ENCODE measurements at regions not wholly inside any gene's neighbourhood (a gene's known extent, or its start where the extent isn't known, plus 50 kb on each side); places are given as distances from the start of the nearest gene placed in this dataset.

DNA sequence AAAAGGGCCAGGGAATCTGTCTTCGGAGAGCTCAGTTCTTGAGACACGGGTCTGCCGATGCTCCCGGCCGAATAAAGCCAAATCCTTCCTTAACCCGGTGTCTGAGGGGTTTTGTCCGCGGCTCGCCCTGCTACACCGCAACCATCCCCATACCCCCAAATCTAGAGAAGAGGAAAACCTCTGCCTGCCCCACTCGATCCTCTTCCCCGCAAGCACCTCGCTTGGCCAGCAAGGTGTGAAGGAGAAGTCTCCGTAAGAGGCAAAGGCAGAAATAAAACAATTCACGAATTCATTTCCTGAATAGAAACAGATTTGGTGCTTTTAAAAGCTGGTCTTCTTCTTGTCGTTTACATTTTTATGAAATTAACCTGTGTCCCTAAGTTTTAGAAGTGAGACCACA, 67.3 kb upstream of the GALNT9 start:
- H3K9me3 Mint-ChIP-seq: no peaks in the 10 kb centered on the region
- TF ChIP-seq, protein P1, sequence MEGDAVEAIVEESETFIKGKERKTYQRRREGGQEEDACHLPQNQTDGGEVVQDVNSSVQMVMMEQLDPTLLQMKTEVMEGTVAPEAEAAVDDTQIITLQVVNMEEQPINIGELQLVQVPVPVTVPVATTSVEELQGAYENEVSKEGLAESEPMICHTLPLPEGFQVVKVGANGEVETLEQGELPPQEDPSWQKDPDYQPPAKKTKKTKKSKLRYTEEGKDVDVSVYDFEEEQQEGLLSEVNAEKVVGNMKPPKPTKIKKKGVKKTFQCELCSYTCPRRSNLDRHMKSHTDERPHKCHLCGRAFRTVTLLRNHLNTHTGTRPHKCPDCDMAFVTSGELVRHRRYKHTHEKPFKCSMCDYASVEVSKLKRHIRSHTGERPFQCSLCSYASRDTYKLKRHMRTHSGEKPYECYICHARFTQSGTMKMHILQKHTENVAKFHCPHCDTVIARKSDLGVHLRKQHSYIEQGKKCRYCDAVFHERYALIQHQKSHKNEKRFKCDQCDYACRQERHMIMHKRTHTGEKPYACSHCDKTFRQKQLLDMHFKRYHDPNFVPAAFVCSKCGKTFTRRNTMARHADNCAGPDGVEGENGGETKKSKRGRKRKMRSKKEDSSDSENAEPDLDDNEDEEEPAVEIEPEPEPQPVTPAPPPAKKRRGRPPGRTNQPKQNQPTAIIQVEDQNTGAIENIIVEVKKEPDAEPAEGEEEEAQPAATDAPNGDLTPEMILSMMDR (IDR thresholded peaks at IDR 0.05; ENCODE audit: unreplicated experiment): no peak
- H3K27me3 Mint-ChIP-seq (ENCODE audit: low read depth): peaks cover 73% of the 10 kb centered on the region
- H3K4me1 Mint-ChIP-seq: peaks cover 9% of the 10 kb centered on the region
- H3K27ac Mint-ChIP-seq: no peak overlapping the region
- no peak for DNase-seq (ENCODE audit: low spot score in 2 of 2, unreplicated experiment in 2 of 2)
- no peaks in the 10 kb centered on the region for H3K36me3 Mint-ChIP-seq
- no peak overlapping the region for H3K4me3 Mint-ChIP-seq

DNA sequence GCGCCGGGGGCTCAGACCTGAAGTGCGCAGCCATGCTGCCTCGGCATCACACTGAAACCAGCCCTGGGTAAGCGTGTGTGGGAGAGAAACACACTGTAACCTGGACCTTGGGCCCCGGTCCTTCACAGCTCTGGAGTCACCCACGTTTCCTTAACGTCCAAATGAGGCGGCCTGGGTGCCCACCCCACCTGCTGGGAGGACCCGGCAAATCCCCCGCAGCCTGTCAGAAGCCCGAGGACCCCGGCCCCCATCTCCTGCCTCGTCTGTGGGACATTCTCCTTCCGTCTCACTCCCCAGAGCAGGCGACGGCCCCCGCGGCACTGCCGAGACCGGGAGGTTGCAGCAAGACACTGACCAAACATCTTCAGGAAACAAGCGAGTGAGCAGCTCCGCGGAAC, 66.5 kb upstream of the GALNT9 start:
- DNase-seq (ENCODE audit: low spot score in 2 of 2, unreplicated experiment in 2 of 2): no peak
- Mint-ChIP-seq H3K27me3 (ENCODE audit: low read depth) (peaks cover 78% of the 10 kb centered on the region), H3K9me3 (no peaks in the 10 kb centered on the region), H3K27ac (no peak overlapping the region), H3K4me1 (peaks cover 9% of the 10 kb centered on the region), H3K4me3 (no peak overlapping the region), H3K36me3 (no peaks in the 10 kb centered on the region)
- TF ChIP-seq, protein P1 (IDR thresholded peaks at IDR 0.05; ENCODE audit: unreplicated experiment): no peak

DNA sequence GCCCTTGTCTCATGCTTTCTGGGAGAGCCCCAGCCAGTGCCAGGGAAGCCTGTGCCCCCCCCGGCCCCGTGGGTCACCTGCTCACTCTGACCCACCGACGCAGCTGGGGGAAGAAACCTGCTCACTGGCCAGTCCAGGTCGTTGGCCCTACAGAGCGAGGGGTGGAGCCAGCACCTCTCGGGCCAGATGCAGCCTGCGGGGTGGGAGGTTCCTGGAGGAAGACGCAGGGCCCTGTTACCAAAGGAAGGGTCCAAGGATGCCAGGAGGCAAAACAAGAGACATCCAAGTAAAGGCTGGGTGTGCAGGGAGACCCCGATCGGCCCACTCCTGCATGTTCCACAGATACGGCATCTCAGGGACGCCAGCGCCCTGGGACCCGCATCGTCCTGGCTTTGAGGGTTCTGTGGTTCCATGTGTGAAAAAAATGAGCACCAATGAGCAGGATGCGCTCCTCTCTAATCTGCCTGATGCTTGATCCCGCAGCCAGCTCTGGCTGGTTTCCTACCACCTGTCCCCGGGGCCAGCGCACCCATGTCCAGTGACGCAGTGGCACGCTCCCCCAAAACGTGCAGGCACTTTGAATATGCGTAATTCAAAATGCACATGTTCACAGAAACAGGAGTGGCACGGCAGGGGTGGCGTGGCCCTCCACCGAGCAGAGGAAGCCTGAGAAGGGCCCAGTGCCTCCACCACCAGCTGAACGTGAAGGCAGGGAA, 66.0 kb upstream of the GALNT9 start:
- no peaks in the 10 kb centered on the region for H3K36me3 Mint-ChIP-seq
- H3K9me3 Mint-ChIP-seq: no peaks in the 10 kb centered on the region
- no peak overlapping the region for H3K27ac Mint-ChIP-seq
- H3K4me1 Mint-ChIP-seq: peaks cover 9% of the 10 kb centered on the region
- no peak for DNase-seq (ENCODE audit: low spot score in 2 of 2, unreplicated experiment in 2 of 2)
- H3K27me3 Mint-ChIP-seq (ENCODE audit: low read depth): peaks cover 79% of the 10 kb centered on the region
- no peak overlapping the region for H3K4me3 Mint-ChIP-seq
- TF ChIP-seq, protein P1 (IDR thresholded peaks at IDR 0.05; ENCODE audit: unreplicated experiment): no peak

DNA sequence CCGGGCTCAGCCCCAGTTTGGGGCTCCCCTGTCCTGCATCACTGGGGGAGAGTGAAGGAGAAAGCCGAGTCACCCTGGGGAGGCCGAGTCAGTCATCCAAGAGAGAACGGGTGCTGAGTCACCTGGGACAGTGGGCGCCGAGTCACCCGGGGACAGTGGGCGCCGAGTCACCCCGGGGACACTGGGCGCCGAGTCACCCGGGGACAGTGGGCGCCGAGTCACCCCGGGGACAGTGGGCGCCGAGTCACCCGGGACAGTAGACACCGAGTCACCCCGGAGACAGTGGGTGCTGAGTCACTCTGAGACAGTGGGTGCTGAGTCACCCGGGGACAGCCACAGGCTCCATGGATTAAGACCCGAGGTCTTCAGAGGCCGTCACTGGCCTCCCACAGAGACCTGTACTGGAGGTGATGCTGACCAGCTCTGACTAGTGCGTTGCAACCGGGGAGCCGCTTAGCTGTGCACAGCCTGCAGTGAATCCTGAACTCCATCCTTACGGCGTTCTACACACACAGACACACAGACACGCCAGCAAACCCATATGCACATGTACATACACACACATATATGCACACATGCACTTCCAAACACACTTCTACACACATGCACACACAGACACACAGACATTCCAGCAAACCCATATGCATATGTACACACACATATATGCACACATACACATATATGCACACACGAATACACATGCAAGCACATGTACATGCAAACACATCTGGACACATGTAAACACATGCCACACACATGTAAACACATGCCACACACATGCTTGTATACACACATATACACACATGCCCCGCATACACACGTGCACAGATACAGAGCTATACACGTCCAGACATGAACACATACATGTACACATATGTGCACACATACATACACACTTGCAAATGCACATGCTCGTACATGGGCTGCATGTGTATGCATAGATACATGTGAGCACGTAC, 64.9 kb upstream of the GALNT9 start:
- DNase-seq (ENCODE audit: low spot score in 2 of 2, unreplicated experiment in 2 of 2): no peak
- H3K36me3 Mint-ChIP-seq: no peaks in the 10 kb centered on the region
- H3K4me3 Mint-ChIP-seq: no peak overlapping the region
- peaks cover 12% of the 10 kb centered on the region for H3K4me1 Mint-ChIP-seq
- no peak overlapping the region for H3K27ac Mint-ChIP-seq
- no peaks in the 10 kb centered on the region for H3K9me3 Mint-ChIP-seq
- peaks cover 79% of the 10 kb centered on the region for H3K27me3 Mint-ChIP-seq (ENCODE audit: low read depth)
- TF ChIP-seq, protein P1 (IDR thresholded peaks at IDR 0.05; ENCODE audit: unreplicated experiment): no peak

DNA sequence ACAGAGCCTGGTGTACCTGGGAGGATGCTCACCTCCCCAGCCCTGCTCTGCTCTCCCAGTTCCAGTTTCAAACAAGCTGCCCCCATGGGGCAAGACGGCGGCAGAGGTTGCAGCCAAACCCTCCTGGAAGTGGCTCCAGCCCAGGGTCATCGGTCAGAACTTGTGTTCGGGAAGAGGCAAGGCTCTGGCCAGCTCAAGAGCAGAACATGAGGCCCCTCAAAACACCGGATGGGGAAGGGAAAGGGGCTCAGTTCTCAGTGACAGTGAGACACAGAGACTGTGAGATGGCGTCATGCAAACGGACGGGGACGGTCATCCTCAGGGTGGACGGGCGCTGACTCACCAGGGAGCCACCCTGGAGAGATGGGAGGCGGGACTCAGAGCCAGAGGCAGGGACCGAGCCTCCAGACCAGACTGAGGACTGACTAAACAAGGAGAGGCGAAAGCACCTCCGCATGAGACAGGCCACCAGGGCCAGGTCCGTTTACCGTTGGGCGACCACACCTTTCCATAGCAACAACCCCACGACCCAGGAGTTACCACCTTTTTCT, 63.9 kb upstream of the GALNT9 start:
- Mint-ChIP-seq H3K36me3 (no peaks in the 10 kb centered on the region), H3K4me1 (peaks cover 12% of the 10 kb centered on the region), H3K27me3 (ENCODE audit: low read depth) (peaks cover 79% of the 10 kb centered on the region), H3K9me3 (no peaks in the 10 kb centered on the region), H3K4me3 (no peak overlapping the region), H3K27ac (no peak overlapping the region)
- TF ChIP-seq, protein P1 (IDR thresholded peaks at IDR 0.05; ENCODE audit: unreplicated experiment): no peak
- no peak for DNase-seq (ENCODE audit: low spot score in 2 of 2, unreplicated experiment in 2 of 2)

Measured in mesothelial cell of epicardium (in vitro differentiated cells).